ENCODE measurements at regions not wholly inside any gene's neighbourhood (a gene's known extent, or its start where the extent isn't known, plus 50 kb on each side); places are given as distances from the start of the nearest gene placed in this dataset.

GRCh38 chr1:95994643-95995042, 726.9 kb upstream of the PTBP2 start:
- H3K4me3 ChIP-seq (ENCODE audit: control insufficient read depth, low read depth, low read length) = no peak overlapping the region
- no peak for DNase-seq (ENCODE audit: low read depth)
- TF ChIP-seq CTCF (conservative IDR thresholded peaks at IDR 0.05; ENCODE audit: control insufficient read depth, insufficient read depth, low read depth, low read length) = no peak

DNA sequence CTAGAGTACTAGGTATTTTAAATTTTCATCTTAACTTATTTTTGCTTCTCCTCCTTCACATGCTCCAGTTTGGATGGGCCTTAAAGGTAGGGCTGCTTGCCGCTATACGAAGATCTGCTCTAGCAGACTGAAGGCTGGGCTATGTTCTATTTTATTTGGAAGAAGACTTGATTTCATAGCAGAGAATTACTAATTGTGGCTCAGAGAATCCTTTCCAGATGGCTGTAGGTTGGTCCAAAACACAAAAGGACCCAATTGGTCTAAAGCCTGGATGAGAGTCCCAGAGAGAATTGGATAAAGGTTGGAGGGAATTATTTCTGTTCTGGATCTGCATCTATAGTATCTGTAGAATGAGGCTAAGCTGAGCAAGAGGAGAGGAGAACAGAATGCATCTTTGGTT, 719.4 kb upstream of the PTBP2 start:
- H3K4me3 ChIP-seq (ENCODE audit: control insufficient read depth, low read depth, low read length) = no peak overlapping the region

DNA sequence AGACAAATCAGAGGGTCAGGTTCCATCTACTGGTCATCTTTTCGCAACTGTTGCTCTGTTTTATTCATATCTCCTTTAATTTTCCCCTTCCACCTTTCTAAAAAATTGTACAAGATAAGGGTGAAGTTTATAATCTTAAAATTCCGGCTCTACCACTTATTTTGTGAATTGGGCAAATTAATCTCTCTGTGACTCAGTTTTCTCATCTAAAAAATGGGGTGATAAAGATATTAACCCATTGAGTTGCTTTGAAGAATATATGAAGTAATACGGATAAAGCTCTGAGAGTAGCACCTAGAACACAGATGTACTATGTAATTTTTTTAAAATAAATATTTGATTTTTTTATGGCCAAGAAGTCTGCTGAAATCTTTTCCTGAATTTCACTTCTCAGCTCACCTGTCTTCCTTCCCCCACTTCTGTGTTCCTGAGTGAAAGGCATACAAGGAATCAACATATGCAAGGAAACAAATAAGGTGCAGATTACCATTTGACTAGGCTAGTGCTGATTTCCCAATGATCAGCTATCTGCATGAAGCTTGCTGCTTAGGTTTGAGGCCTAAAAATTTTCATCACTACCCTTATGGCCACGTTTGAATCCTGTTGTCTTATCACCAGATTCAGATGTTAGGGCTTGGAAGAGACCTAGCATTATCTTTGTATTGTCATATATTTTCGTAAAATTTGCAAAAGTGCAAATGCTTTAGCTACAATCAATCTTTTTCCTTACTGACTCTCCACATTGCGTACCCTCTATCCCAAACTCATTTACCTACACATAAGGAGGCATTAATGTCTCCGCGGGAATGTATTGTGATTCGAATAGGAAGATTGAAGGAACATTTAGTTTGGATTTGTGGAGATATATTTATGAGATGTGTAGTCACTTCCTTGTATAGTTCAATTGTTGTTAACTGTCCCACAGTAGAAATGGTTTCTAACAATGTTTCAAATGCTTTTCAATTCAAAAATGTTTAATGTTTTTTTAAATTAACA, 718.3 kb upstream of the PTBP2 start:
- no peak for DNase-seq (ENCODE audit: low read depth)
- TF ChIP-seq CTCF (conservative IDR thresholded peaks at IDR 0.05; ENCODE audit: control insufficient read depth, insufficient read depth, low read depth, low read length) = no peak
- H3K4me3 ChIP-seq (ENCODE audit: control insufficient read depth, low read depth, low read length) = no peak overlapping the region

More for the DNA sequence above, 719.4 kb upstream of the PTBP2 start:
- TF ChIP-seq CTCF (conservative IDR thresholded peaks at IDR 0.05; ENCODE audit: control insufficient read depth, insufficient read depth, low read depth, low read length) = no peak
- no peak for DNase-seq (ENCODE audit: low read depth)

- DNase-seq (ENCODE audit: low read depth) = no peak
Measured at GRCh38 chr1:96009831-96010434, 711.7 kb upstream of the PTBP2 start.

GRCh38 chr1:96011606-96012005, 710.0 kb upstream of the PTBP2 start:
- no peak for TF ChIP-seq CTCF (conservative IDR thresholded peaks at IDR 0.05; ENCODE audit: control insufficient read depth, insufficient read depth, low read depth, low read length)
- DNase-seq (ENCODE audit: low read depth) = no peak
- no peak overlapping the region for H3K4me3 ChIP-seq (ENCODE audit: control insufficient read depth, low read depth, low read length)

More at GRCh38 chr1:96009831-96010434, 711.7 kb upstream of the PTBP2 start:
- no peak overlapping the region for H3K4me3 ChIP-seq (ENCODE audit: control insufficient read depth, low read depth, low read length)
- no peak for TF ChIP-seq CTCF (conservative IDR thresholded peaks at IDR 0.05; ENCODE audit: control insufficient read depth, insufficient read depth, low read depth, low read length)

- TF ChIP-seq CTCF (conservative IDR thresholded peaks at IDR 0.05; ENCODE audit: control insufficient read depth, insufficient read depth, low read depth, low read length) = no peak
Measured at GRCh38 chr1:96016219-96016618, 705.4 kb upstream of the PTBP2 start.

More at GRCh38 chr1:96016219-96016618, 705.4 kb upstream of the PTBP2 start:
- no peak overlapping the region for H3K4me3 ChIP-seq (ENCODE audit: control insufficient read depth, low read depth, low read length)
- DNase-seq (ENCODE audit: low read depth) = no peak

Data from fibroblast of mammary gland (primary cell).